LoVo (cell line): ENCODE measurements at regions not wholly inside any gene's neighbourhood (a gene's known extent, or its start where the extent isn't known, plus 50 kb on each side); places are given as distances from the start of the nearest gene placed in this dataset.

Source experiments
- DNase-seq: peaks from one replicate; pipeline ENCODE4 v3.0.0-alpha.2; 2016; ENCODE audit warnings: low spot score

GRCh38 chr10:4109469-4109868 is 324.5 kb upstream of the KLF6 start:
- DNase-seq, result no peak

DNA sequence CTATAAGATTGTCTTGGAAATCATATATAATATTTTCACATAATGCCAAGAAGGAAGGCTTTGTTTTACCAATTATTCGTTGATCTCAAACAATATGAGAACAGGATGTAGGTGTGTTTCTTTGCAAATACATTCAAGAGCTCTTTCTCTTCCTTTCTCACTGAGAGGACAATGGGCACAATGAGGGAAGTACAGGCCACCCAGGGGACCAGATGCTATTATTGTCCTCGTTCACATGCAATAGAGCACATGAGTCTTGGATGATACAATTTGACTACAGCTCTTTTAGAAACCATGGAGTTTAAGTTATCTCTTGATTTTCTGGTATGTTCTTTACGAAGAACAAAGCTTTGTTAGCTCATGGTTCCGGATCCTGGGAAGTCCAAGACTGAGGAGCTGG is 323.7 kb upstream of the KLF6 start:
- no peak for DNase-seq

DNA sequence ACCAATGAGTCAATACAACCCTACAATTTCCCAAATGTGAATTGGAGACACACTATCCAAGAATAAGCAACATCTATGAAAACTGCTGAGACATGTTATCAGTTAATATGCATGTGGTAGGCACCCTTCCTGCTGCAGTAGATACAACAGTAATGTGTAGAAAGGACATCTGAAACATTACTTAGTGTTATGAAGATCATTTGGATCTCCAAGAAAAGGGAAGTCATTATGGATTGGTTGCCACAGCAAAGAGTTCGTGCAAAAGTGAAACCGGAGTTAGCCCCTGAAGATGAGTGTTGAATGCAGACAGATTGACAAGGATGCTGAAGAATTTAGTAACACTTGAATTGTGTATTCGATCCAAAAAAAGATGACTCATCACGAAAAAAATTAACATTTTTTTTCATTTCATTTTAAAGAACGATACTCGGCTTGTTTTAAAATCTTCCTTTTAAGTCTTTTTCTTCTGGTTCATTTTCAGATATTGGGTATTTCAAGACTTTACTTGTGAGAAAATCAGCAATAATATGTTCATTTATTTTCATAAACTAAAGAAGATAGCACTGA is 322.4 kb upstream of the KLF6 start:
- DNase-seq, result no peak

GRCh38 chr10:4103603-4104002 is 318.6 kb upstream of the KLF6 start:
- no peak for DNase-seq

DNA sequence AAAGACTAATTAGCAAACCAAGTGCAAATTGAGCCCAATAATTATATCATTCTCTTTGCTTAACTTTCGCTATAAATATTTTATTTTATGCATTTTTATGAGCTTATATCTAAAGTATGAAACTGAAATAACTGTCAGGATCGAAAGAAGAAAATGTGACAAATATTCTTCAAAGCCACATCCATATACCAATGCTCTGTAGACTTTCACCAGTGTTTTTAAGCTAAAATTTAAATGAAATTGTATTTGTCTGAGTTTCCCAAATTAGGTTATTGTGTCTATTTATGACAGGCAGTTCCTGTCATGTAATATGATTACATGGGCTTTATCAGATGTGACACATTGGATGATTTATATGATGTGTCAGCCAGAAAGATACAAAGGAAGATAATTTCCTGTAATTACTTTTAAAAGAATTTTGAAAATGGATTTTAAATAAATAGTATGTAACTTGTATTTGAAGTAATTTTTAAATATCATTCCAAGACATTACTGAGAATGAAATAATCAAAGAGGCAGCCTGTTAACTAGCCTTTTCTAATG is 317.9 kb upstream of the KLF6 start:
- no peak for DNase-seq

- DNase-seq, result no peak
Measured at GRCh38 chr10:4101918-4102654, 317.1 kb upstream of the KLF6 start.

DNA sequence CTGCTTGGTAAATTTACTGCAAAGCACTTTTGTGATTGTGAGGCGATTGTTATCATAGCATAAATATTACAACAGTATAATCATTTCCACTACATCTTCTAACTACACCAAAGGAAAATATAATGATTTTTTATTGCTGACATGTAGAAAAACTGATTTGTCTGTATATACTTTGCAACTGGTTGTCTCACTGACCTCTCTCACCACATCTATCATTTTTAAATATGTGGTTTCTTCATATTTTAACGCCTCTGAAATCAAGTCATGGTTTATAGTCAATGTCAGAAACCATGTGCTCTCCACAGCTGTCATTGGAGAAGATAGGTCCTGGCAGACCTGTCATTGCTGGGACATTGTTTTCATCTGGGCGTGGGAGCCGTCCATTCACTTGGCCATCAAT is 315.4 kb upstream of the KLF6 start:
- no peak for DNase-seq

DNA sequence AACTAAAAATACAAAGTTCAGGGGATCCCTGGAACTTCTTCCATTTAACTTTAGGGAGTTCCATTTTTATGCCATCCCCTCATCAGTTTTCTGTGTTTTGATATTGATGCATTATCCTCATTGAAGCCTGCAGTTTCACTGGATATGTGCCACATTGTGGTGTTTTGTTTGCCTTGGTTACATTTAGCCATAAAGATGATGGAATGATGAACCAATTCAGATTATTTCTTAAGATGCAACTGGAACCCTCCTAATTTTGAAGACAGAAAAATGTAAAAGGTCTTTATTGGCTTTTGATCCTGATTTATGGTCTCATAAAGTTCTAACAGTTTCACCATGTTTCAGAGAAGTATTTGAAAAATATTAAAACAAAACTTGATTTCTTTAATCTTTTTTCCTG is 314.2 kb upstream of the KLF6 start:
- no peak for DNase-seq

DNA sequence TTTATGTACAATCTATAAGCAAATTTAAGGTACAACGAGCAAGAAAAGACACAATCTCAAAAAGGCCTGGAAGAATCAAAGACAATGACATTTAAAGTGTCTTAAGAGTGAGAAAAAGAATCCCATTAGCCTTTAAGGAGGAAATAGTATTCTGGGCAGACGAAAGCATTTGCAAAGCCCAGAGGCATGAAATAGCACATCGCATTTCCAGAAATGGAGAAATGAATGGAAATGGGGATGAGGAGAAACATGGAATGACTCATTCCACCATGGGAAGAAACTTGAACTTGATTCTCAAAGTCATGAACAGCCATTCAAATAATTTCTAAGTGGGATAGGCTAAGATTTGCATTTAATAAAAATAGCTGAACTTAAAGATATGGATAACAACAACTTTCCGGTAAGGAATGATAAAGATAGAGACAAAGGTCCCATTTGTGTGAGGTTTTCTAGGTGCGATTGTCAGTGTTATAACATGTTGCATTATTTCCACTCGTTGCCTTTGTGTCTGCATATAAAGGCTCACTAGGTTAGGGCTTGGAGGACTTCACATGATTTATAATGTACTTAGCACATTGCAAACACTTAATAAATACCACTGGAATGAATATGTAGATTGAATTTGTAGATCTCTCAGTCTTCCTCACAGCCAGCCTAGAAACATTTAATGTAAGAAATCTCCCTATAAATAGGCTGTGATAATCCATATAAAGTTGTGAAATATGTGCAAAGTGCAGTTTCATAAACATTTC is 310.3 kb upstream of the KLF6 start:
- DNase-seq, result no peak

GRCh38 chr10:4094751-4095150 is 309.7 kb upstream of the KLF6 start:
- no peak for DNase-seq

- DNase-seq, result no peak
Measured at GRCh38 chr10:4093438-4093837, 308.4 kb upstream of the KLF6 start.

- no peak for DNase-seq
Measured at GRCh38 chr10:4088354-4089066, 303.5 kb upstream of the KLF6 start.

- no peak for DNase-seq
Measured at GRCh38 chr10:4086131-4086898, 301.3 kb upstream of the KLF6 start.

GRCh38 chr10:4083509-4084003 is 298.5 kb upstream of the KLF6 start:
- DNase-seq, result no peak

GRCh38 chr10:4082861-4083260 is 297.9 kb upstream of the KLF6 start:
- DNase-seq, result no peak

GRCh38 chr10:4081685-4082111 is 296.7 kb upstream of the KLF6 start:
- no peak for DNase-seq

GRCh38 chr10:4080225-4080805 is 295.3 kb upstream of the KLF6 start:
- DNase-seq, result no peak

- no peak for DNase-seq
Measured at GRCh38 chr10:4079803-4080202, 294.8 kb upstream of the KLF6 start.

DNA sequence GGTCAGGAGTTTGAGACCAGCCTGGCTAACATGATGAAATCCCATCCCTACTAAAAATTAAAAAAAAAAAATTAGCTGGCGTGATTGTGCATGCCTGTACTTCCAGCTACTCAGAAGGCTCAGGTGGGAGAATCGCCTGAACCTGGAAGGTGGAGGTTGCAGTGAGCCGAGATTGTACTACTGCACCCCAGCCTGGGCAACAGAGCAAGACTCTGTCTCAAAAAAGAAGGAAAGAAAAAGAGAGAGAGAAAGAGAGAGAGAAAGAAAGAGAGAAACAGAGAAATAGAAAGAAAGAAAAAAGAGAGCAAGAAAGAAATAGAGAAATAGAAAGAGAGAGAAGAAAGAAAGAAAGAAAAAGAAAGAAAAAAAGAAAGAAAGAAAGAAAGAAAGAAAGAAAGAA is 292.8 kb upstream of the KLF6 start:
- no peak for DNase-seq

DNA sequence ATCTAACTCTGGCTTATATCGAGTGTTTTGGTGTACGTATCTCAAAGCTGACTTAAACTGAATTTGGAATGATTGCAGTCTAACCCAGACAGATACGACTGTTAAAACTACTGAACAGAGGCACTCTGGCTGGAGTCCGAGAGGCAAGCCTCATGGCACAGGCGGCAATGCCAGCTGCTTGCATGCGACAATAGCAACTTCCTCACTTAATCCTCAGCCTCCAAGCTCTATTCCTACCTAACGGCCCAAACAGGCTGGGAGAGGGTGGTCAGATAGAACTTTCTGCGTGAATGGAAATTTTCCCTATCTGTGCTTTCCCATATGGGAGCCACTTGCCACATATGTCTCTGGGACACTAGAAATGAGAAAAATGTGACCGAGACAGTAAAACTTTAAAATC is 292.0 kb upstream of the KLF6 start:
- no peak for DNase-seq

DNA sequence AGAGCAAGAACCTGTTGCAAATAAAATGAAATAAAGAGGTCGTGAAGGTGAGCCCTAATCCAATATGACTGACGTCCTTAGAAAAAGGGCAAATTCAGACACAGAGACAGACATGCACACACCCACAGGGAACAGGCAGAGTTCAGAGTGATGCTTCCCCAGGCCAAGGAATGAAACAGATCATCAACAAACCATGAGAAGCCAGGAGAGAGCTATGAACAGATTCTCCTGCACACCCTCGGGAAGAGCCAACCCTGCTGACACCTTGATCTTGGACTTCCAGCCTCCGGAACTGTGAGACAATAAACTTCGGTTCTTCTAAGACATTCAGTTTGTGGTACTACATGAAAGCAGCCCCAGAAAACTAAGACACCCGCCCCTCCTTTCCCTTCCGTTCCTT is 290.4 kb upstream of the KLF6 start:
- no peak for DNase-seq
